ENCODE measurements at regions not wholly inside any gene's neighbourhood (a gene's known extent, or its start where the extent isn't known, plus 50 kb on each side); places are given as distances from the start of the nearest gene placed in this dataset.
"Not testable (repeated sequence)": the region's sequence is repeated elsewhere in the genome, so short reads cannot be mapped to it uniquely, and the experiment has no call there.

GRCh38 chr10:93222211-93222754 lies 148.6 kb downstream of the CYP26A1 start:
- DNase-seq, result no peak

GRCh38 chr10:93222876-93223275 lies 149.2 kb downstream of the CYP26A1 start:
- no peak for DNase-seq

- DNase-seq, result no peak
Observed at GRCh38 chr10:93223336-93223735, 149.6 kb downstream of the CYP26A1 start.

GRCh38 chr10:93224005-93224779 lies 150.5 kb downstream of the CYP26A1 start:
- no peak for DNase-seq

GRCh38 chr10:93225938-93226337 lies 152.2 kb downstream of the CYP26A1 start:
- DNase-seq, result no peak

GRCh38 chr10:93226619-93227018 lies 152.9 kb downstream of the CYP26A1 start:
- no peak for DNase-seq

GRCh38 chr10:93230596-93230995 lies 156.9 kb downstream of the CYP26A1 start:
- DNase-seq, result not testable (repeated sequence)

GRCh38 chr10:93232159-93232558 lies 158.5 kb downstream of the CYP26A1 start:
- DNase-seq, result not testable (repeated sequence)

- DNase-seq, result not testable (repeated sequence)
Observed at GRCh38 chr10:93234940-93235339, 161.2 kb downstream of the CYP26A1 start.

GRCh38 chr10:93235686-93236085 lies 162.0 kb downstream of the CYP26A1 start:
- no peak for DNase-seq

GRCh38 chr10:93236393-93237040 lies 162.8 kb downstream of the CYP26A1 start:
- DNase-seq, result peak; percentile 54

GRCh38 chr10:93245147-93245546 lies 171.5 kb downstream of the CYP26A1 start:
- no peak for DNase-seq

GRCh38 chr10:93245779-93246178 lies 172.1 kb downstream of the CYP26A1 start:
- peak; percentile 67 for DNase-seq

GRCh38 chr10:93248583-93249227 lies 175.0 kb downstream of the CYP26A1 start:
- no peak for DNase-seq

GRCh38 chr10:93250010-93250409 lies 176.3 kb downstream of the CYP26A1 start:
- no peak for DNase-seq

GRCh38 chr10:93254180-93254853 lies 180.6 kb downstream of the CYP26A1 start:
- no peak for DNase-seq

- DNase-seq, result no peak
Observed at GRCh38 chr10:93255546-93255945, 181.9 kb downstream of the CYP26A1 start.
